Lower leg skin (tissue), 4 donors: ENCODE measurements at regions not wholly inside any gene's neighbourhood (a gene's known extent, or its start where the extent isn't known, plus 50 kb on each side); places are given as distances from the start of the nearest gene placed in this dataset.

Experiments used
- DNase-seq, 2 donors: peaks; one replicate each; pipeline ENCODE4 v3.0.0-alpha.2; 2019; ENCODE audit warnings: low spot score in 2 of 2
- H3K4me3 ChIP-seq: fragments of 200-600 bp; sonication (generic); 2 replicates; pipeline ENCODE4 v1.5.1; 2017; ENCODE audit warnings: mild to moderate bottlenecking, low read depth; ENCODE audit not compliant: poor library complexity, severe bottlenecking
- POLR2A ChIP-seq, 2 donors: fragments of 450-650 bp; IDR thresholded peaks; one replicate each; pipeline ENCODE4 v1.6.1; 2016 to 2017; ENCODE audit warnings: antibody characterized with exemption in 2 of 2, mild to moderate bottlenecking in 1 of 2, moderate library complexity in 1 of 2
- WGBS, 2 donors: methylation state at CpG; one replicate each; pipeline ENCODE4 v1.1.5; 2018; 5-methylcytosine and 5-hydroxymethylcytosine counted together
- intact Hi-C: fragments of 100-400 bp; cut with DNase I; formaldehyde crosslinking; loops from one replicate; pipeline ENCODE4 v1.15.0; 2023; ENCODE audit warnings: low total_unique reads
- TF ChIP-seq, protein P1 (sequence below), 3 donors: fragments of 450-650 bp; IDR thresholded peaks; one replicate each; pipeline ENCODE4 v1.5.1; 2016; ENCODE audit warnings: antibody characterized with exemption in 3 of 3, mild to moderate bottlenecking in 3 of 3, moderate library complexity in 2 of 3

DNA sequence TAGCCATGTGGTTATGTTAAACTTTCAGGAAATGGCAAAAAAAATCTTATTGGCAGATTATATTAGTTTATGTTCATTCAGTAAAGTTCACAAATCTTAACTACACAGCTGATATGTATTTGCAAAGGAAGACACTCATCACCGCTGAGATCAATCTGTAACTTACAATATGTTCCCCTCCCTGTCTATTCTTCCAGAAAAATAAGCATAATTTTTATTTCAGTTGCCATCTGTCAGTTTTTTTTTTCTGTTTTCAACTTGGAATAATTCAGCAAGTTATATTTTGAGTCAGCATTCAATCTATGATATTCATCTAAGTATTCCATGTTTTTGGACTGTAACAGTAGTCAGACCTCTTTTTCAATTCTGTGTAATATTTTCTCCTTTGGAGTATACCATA, 1019.9 kb upstream of the PTPRD start:
- DNase-seq, result no peak
- no peak overlapping the region for H3K4me3 ChIP-seq
- intact Hi-C loops, result no loop called here
- 71 to 76% methylated on average over 1 of the region's 1 CpG for WGBS, 2 donors
- TF ChIP-seq, protein P1, sequence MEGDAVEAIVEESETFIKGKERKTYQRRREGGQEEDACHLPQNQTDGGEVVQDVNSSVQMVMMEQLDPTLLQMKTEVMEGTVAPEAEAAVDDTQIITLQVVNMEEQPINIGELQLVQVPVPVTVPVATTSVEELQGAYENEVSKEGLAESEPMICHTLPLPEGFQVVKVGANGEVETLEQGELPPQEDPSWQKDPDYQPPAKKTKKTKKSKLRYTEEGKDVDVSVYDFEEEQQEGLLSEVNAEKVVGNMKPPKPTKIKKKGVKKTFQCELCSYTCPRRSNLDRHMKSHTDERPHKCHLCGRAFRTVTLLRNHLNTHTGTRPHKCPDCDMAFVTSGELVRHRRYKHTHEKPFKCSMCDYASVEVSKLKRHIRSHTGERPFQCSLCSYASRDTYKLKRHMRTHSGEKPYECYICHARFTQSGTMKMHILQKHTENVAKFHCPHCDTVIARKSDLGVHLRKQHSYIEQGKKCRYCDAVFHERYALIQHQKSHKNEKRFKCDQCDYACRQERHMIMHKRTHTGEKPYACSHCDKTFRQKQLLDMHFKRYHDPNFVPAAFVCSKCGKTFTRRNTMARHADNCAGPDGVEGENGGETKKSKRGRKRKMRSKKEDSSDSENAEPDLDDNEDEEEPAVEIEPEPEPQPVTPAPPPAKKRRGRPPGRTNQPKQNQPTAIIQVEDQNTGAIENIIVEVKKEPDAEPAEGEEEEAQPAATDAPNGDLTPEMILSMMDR (IDR thresholded peaks at IDR 0.05), result no peak
- no peak for TF ChIP-seq POLR2A (IDR thresholded peaks at IDR 0.05)

DNA sequence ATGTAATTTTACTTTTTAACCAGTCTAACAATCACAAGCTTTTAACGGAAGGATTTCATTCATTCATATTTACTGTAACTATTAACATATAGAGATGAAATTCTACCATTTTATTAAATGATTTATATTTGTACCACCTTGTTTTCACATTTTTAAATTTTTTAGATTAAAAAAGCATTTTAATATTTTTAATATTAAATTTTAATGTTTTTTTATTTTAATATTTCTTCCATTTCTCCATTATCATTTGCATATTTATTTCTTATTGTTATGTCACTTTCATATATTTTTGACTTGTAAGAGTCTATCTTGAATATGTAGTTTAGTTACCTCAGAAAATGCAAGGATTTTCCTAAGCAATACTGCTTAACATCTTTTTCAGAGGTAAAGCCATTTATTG, 1034.0 kb upstream of the PTPRD start:
- WGBS, 2 donors, result 95 to 98% methylated on average over 1 of the region's 1 CpG
- TF ChIP-seq, protein P1 (IDR thresholded peaks at IDR 0.05), result no peak
- TF ChIP-seq POLR2A (IDR thresholded peaks at IDR 0.05), result no peak
- intact Hi-C loops, result no loop called here
- H3K4me3 ChIP-seq, result no peak overlapping the region
- DNase-seq, result no peak

GRCh38 chr9:11653867-11654266, 1039.3 kb upstream of the TYRP1 start:
- no peak for TF ChIP-seq POLR2A (IDR thresholded peaks at IDR 0.05)
- TF ChIP-seq, protein P1 (IDR thresholded peaks at IDR 0.05), result no peak
- 62 to 74% methylated on average over 3 of the region's 3 CpGs for WGBS, 2 donors
- no peak for DNase-seq
- intact Hi-C loops, result no loop called here
- no peak overlapping the region for H3K4me3 ChIP-seq

DNA sequence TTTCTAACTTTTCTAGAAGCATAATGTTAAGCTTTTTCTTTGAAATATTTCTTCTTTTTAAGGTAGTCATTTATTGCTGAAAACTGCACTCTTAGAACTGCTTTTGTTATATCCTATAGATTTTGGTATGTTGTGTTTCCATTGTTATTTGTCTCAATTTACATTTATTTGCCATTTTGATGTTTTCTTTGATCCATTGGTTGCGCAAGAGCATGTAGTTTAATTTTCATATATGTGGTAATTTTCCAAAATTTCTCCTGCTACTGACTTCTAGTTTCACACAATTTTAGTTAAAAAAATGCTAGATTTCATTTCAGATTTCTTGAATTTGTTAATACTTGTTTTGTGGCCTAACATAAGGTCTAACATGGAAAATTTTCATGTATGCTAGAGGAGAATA, 1029.3 kb upstream of the TYRP1 start:
- intact Hi-C loops, result no loop called here
- 97 to 98% methylated on average over 1 of the region's 1 CpG for WGBS, 2 donors

GRCh38 chr9:11676821-11677220, 1016.4 kb upstream of the TYRP1 start:
- H3K4me3 ChIP-seq, result no peak overlapping the region
- no peak for TF ChIP-seq POLR2A (IDR thresholded peaks at IDR 0.05)
- TF ChIP-seq, protein P1 (IDR thresholded peaks at IDR 0.05), result no peak
- no peak for DNase-seq
- 80 to 84% methylated on average over 2 of the region's 2 CpGs for WGBS, 2 donors
- intact Hi-C loops, result no loop called here

More for the DNA sequence above, 1029.3 kb upstream of the TYRP1 start:
- TF ChIP-seq POLR2A (IDR thresholded peaks at IDR 0.05), result no peak
- TF ChIP-seq, protein P1 (IDR thresholded peaks at IDR 0.05), result no peak
- no peak overlapping the region for H3K4me3 ChIP-seq
- DNase-seq, result no peak

DNA sequence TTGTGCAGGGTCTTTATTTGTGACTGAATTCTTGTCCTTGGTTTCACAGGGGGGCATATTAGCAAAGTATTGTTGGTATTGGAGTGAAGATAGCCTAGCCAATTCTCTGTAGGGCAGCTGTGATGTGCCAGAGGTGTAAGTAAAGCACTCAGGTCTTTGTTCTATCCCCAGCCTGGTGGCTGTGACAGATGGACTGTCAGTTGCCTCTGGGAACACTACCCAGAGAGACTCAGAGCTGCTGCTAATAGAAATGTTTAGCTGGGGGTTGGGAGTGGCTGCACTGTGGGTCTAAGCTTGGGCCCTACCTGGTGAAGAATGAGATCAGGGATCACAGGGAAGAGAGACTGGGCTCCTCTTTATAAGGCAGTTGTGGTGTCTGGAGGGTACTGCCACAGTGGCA, 1006.5 kb upstream of the TYRP1 start:
- TF ChIP-seq, protein P1 (IDR thresholded peaks at IDR 0.05), result no peak
- no peak for TF ChIP-seq POLR2A (IDR thresholded peaks at IDR 0.05)
- intact Hi-C loops, result no loop called here
- DNase-seq, result no peak
- no peak overlapping the region for H3K4me3 ChIP-seq
